Fibroblast of pulmonary artery (primary cell): ENCODE measurements at regions not wholly inside any gene's neighbourhood (a gene's known extent, or its start where the extent isn't known, plus 50 kb on each side); places are given as distances from the start of the nearest gene placed in this dataset.

ENCODE experiments used
- DNase-seq: peaks from one replicate; pipeline ENCODE4 v3.0.0-alpha.2; 2010; ENCODE audit warnings: low read depth
- H3K4me3 ChIP-seq: replicated peaks from 2 replicates; pipeline ENCODE4 v1.5.1; 2011; ENCODE audit warnings: low read depth, mild to moderate bottlenecking, control low read depth, low read length, moderate library complexity
- TF ChIP-seq, protein P1 (sequence below): IDR thresholded peaks from 2 replicates; pipeline ENCODE4 v1.5.1; 2011; ENCODE audit warnings: mild to moderate bottlenecking, control low read depth, low read length, inconsistent platforms; ENCODE audit errors: missing control alignments

DNA sequence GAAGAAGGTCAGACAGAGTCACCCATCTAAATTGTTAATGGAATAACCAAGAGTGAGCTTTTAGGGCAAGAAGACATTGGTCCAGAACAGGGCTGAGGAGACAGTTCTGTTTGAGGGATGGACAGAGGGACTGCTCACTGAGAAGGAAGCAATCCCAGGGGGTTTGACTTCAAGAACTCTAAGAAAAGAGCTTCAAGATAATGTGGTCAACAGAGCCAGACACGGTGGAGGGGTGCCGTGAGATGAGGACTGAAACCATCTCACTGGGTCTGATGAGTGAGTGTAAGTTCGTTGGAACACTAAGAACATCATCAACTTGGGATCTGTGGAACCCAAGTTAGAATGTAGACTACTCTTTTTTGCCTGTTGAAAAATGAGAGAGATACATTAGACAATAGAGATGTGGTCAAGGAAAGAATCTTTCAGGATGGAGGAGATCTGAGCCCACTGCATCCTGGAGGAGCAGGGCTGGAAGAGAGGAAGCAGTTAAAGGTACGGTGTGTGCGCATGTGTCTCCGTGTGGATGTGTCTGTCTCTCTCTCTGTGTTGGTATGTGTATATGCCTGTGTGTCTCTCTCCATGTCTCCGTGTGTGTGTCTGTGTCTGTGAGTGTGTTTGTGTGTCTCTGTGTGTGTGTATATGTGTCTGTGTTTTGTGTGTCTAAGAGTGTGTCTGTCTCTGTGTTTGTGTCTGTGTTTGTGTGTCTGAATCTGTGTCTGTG is 172.1 kb downstream of the MYCN start:
- no peak for DNase-seq
- TF ChIP-seq, protein P1, sequence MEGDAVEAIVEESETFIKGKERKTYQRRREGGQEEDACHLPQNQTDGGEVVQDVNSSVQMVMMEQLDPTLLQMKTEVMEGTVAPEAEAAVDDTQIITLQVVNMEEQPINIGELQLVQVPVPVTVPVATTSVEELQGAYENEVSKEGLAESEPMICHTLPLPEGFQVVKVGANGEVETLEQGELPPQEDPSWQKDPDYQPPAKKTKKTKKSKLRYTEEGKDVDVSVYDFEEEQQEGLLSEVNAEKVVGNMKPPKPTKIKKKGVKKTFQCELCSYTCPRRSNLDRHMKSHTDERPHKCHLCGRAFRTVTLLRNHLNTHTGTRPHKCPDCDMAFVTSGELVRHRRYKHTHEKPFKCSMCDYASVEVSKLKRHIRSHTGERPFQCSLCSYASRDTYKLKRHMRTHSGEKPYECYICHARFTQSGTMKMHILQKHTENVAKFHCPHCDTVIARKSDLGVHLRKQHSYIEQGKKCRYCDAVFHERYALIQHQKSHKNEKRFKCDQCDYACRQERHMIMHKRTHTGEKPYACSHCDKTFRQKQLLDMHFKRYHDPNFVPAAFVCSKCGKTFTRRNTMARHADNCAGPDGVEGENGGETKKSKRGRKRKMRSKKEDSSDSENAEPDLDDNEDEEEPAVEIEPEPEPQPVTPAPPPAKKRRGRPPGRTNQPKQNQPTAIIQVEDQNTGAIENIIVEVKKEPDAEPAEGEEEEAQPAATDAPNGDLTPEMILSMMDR: no peak
- H3K4me3 ChIP-seq: no peak overlapping the region

- H3K4me3 ChIP-seq: no peak overlapping the region
- DNase-seq: no peak
- TF ChIP-seq, protein P1: no peak
These were observed 171.5 kb downstream of the MYCN start for GRCh38 chr2:16111838-16112210.

DNA sequence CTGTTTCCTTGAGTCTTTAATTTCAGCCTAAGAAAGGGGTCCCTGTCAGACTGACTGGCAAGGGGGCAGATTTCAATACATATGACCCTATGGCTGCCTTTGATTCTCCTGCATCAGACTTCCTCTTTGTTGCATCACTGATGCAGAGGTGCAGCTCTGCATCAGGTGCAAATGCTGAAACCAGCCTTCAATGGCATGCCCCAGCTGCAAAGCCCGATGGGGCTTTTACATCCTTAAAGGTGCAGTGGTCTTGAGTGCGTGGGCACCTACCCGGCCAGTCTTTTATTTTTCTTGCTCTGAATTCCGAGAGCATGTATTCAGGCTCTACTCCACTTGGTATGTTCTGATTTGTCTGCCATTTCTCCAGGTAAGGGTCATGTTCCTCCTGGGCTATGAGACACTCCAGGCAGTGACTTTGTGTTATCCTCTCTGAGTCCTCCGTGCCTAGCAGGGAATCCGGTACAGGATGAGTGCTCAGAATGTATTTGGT is 169.5 kb downstream of the MYCN start:
- TF ChIP-seq, protein P1: no peak

GRCh38 chr2:16109368-16109820 is 169.0 kb downstream of the MYCN start:
- DNase-seq: no peak
- H3K4me3 ChIP-seq: no peak overlapping the region
- TF ChIP-seq, protein P1: no peak

More for the DNA sequence above, 169.5 kb downstream of the MYCN start:
- H3K4me3 ChIP-seq: no peak overlapping the region
- no peak for DNase-seq

GRCh38 chr2:16107246-16107645 is 166.9 kb downstream of the MYCN start:
- no peak overlapping the region for H3K4me3 ChIP-seq
- DNase-seq: no peak
- TF ChIP-seq, protein P1: no peak

GRCh38 chr2:16106619-16107018 is 166.3 kb downstream of the MYCN start:
- H3K4me3 ChIP-seq: no peak overlapping the region
- DNase-seq: no peak
- TF ChIP-seq, protein P1: no peak

DNA sequence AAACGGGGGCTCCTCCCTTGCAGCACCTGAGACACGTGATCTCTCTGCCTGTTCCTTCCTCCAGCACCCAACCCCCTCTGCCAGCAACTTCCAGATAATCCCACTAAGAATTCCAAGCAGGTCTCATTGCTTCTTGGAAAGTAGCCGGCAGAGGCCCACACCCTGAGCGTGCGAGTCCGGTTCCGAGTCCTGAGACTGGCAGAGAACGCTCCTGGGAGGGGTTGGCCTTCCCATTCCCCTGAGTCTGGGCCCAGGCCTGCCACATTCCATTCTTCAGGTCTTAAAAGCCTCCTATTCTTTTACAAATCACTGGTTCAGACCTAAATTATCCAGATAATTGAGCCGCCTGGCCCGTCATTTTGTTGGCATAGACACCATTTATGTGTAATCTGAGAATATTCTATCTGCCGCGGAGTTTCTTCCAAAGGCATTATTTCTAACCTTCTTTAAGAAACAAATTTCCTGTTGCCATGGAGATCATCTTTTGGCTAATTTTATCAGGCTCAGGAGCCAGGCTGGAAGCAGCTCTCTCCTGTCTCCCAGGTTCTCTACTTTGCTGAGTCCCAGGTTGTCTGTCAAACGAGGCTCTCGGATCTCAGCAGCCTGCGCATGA is 165.4 kb downstream of the MYCN start:
- H3K4me3 ChIP-seq: no peak overlapping the region
- TF ChIP-seq, protein P1: no peak
- DNase-seq: no peak
